GM18870 (cell line): ENCODE measurements at regions not wholly inside any gene's neighbourhood (a gene's known extent, or its start where the extent isn't known, plus 50 kb on each side); places are given as distances from the start of the nearest gene placed in this dataset.

ENCODE experiments used
- ATAC-seq: cut with Tn5 transposase; IDR thresholded peaks from one replicate; pipeline ENCODE4 v1.9.1; 2021; ENCODE audit warnings: moderate library complexity; ENCODE audit not compliant: unreplicated experiment

DNA sequence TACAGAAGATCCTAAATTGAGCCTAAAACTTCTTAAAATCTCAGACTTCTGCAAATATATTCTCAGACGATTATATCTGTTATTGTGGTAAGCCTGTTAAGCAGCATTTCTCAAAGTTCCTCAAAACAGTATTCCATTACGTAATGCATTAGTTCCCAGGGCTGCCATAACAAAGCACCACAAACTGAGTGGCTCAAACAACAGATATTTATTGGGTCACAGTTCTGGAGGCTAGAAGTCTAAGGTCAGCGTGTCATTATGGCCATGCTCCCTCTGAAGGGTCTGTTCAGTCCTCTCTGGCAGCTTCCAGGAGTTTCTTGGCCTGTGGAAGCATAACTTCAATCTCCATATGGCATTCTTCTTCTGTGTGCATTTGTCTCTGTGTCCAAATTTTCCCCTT, 103.5 kb upstream of the ST6GALNAC5 start:
- no peak for ATAC-seq

GRCh38 chr1:76764638-76765454, 102.4 kb upstream of the ST6GALNAC5 start:
- ATAC-seq = no peak

DNA sequence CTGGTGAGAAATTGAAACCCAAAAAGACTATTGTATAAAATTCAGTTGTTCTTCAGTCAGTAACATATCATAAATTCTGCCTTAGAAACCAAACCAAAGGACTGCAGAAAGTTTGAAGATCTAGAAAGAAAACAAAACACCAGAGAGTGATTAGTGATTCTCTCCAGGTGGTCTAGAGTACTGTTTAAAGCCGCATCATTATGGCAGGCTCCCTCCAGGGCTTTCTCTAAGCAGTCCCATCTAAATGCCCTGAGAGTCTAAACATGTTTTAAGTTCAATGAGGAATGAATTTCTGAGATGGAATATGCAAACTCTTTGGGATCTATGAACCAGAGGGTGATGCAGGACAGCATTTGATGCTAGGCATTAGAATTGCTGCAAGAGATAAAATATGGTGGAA, 100.9 kb upstream of the ST6GALNAC5 start:
- no peak for ATAC-seq

GRCh38 chr1:76769911-76770310, 97.4 kb upstream of the ST6GALNAC5 start:
- no peak for ATAC-seq

GRCh38 chr1:76770979-76771378, 96.3 kb upstream of the ST6GALNAC5 start:
- ATAC-seq = no peak

- no peak for ATAC-seq
These were observed 85.8 kb upstream of the ST6GALNAC5 start for GRCh38 chr1:76781447-76781846.

DNA sequence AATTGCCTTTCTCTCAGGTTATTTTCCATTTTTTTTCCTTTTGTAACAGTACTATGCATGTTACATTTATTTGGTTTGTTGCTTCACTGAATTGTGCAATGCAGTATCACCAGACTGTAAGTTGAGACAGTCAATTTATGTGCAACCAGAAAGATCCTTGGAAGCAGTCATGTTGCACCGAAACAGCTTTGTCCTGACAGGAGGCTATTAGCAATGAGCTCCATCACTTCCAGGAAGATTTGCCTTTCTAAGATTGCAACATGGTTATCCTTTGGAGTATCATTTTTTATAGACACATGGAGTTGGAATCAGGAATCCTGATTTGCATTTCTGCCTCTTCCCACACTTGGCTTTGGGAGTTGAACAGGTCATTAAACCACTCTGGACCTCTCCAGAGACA, 84.5 kb upstream of the ST6GALNAC5 start:
- no peak for ATAC-seq

DNA sequence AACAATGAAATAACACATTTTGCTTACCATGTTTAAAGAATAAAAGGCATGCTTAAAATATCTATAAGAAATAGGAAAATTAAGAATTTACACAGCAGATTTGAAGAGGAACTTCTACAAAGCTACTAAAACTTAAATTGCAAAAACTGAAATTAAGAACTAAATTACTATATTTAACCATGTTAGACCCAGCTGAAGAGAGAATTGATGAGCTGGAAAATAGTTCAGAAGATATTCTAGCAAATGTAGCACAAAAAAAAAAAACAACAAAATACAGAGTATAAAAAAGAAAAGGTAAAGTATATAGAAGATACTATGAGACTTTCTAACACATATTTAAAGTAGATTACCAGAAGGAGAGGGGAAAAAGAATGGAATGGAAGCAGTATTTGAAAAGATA, 82.8 kb upstream of the ST6GALNAC5 start:
- no peak for ATAC-seq

- no peak for ATAC-seq
These were observed 81.1 kb upstream of the ST6GALNAC5 start for GRCh38 chr1:76786222-76786621.

DNA sequence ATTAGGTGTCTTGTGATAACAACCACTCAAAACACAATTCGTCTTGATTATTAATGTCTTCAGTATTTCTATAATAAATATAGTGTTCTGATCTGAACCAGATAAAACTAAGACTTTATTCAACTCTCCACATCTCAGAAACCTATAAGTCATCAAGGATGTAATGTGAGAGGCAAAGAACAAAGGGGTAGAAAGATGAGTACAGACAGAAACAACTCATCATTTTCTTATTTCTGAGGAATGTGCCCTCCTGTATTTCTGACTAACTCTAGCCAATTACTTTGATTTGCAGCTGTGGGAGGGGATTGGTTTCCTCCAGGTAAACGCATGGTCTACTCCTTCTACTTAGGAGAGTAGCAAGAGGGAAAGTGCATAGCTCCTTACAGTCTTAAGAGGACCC, 73.7 kb upstream of the ST6GALNAC5 start:
- no peak for ATAC-seq

DNA sequence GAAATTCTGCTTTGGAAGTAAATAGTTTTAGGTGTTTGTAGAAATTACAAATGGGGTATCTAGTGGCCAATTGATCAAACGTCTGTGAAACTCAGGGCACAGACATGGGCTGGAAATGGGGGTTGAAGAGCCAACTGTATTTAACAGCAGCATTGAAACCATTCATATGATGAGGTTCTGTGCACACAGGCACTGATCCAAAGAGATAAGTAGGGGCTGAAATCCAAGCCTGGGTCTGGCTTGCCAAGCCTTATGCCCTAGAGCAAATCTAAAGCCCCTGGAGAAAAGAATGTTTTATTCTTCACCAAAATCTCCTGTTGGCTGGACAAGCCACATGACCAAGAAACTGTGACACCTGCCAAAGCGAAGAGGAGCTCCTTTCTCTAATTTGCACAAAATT, 67.6 kb upstream of the ST6GALNAC5 start:
- ATAC-seq = no peak

- no peak for ATAC-seq
These were observed 65.2 kb upstream of the ST6GALNAC5 start for GRCh38 chr1:76802094-76802493.

DNA sequence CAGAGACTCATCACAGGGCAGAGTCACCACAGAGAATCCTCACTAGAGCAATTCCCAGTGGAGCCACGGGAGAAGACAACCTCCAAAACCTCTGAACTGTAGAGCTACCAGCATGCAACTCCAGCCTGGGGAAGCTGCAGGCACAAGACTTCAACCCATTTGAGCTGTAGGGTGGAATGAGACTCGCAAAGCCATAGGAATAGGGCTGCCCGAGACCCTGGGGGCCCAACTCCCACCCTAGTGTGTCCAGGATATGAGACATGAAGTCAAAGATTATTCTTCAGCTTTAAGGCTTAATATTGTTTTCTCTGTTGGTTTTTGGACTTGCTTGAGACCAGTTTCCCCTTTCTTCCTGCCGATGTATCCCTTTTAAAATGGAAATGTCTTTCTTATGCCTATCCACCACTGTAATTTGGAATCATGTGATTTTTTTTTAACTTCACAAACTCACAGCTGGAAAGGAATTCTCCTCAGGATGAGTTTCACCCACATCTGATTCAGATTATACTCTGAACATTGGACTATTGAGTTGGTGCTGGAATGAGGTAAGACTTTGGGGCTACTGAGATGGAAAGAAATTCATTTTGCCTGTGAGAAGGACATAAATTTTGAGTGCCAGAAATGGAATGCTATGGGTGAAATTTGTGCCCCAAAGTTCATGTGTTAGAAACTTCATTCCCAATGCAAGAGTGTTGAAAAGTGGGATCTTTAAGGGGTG, 59.6 kb upstream of the ST6GALNAC5 start:
- ATAC-seq = no peak
